Osteocyte (in vitro differentiated cells): ENCODE measurements at regions not wholly inside any gene's neighbourhood (a gene's known extent, or its start where the extent isn't known, plus 50 kb on each side); places are given as distances from the start of the nearest gene placed in this dataset.

ENCODE experiments used
- DNase-seq: peaks from one replicate; pipeline ENCODE4 v3.0.0; 2021; ENCODE audit warnings: mixed read lengths; ENCODE audit not compliant: unreplicated experiment; ENCODE audit errors: extremely low spot score
- H3K27ac Mint-ChIP-seq: one replicate; pipeline ENCODE4 v1.8.0; 2021; ENCODE audit warnings: mild to moderate bottlenecking, mixed read lengths; ENCODE audit not compliant: unreplicated experiment
- H3K27me3 Mint-ChIP-seq: one replicate; pipeline ENCODE4 v1.8.0; 2021; ENCODE audit warnings: mixed read lengths; ENCODE audit not compliant: unreplicated experiment
- H3K36me3 Mint-ChIP-seq: one replicate; pipeline ENCODE4 v1.8.0; 2021; ENCODE audit warnings: mixed read lengths; ENCODE audit not compliant: unreplicated experiment
- H3K4me1 Mint-ChIP-seq: one replicate; pipeline ENCODE4 v1.8.0; 2021; ENCODE audit warnings: mixed read lengths; ENCODE audit not compliant: unreplicated experiment
- H3K4me3 Mint-ChIP-seq: one replicate; pipeline ENCODE4 v1.8.0; 2021; ENCODE audit warnings: mild to moderate bottlenecking, moderate library complexity, mixed read lengths; ENCODE audit not compliant: unreplicated experiment
- H3K9me3 Mint-ChIP-seq: one replicate; pipeline ENCODE4 v1.8.0; 2021; ENCODE audit warnings: mixed read lengths; ENCODE audit not compliant: unreplicated experiment
- CTCF ChIP-seq: fragments of 200-600 bp; sonication (generic); IDR thresholded peaks from 2 replicates; pipeline ENCODE4 v1.5.0; 2021; ENCODE audit warnings: antibody characterized with exemption, mild to moderate bottlenecking, moderate library complexity

GRCh38 chr7:93737953-93738352 is 152.6 kb downstream of the TFPI2 start:
- Mint-ChIP-seq H3K36me3 (no peaks in the 10 kb centered on the region), H3K9me3 (no peaks in the 10 kb centered on the region), H3K4me3 (no peak overlapping the region), H3K27ac (no peak overlapping the region), H3K27me3 (peaks cover 49% of the 10 kb centered on the region), H3K4me1 (peaks cover 7% of the 10 kb centered on the region)
- TF ChIP-seq CTCF = no peak
- DNase-seq = no peak

- Mint-ChIP-seq H3K4me1 (peaks cover 7% of the 10 kb centered on the region), H3K27me3 (peaks cover 46% of the 10 kb centered on the region), H3K36me3 (no peaks in the 10 kb centered on the region), H3K27ac (no peak overlapping the region), H3K4me3 (no peak overlapping the region), H3K9me3 (no peaks in the 10 kb centered on the region)
- no peak for DNase-seq
- TF ChIP-seq CTCF = no peak
These were observed 153.7 kb downstream of the TFPI2 start for GRCh38 chr7:93736668-93737369.

- peaks cover 49% of the 10 kb centered on the region for H3K27me3 Mint-ChIP-seq
- no peak for DNase-seq
- H3K27ac Mint-ChIP-seq = no peak overlapping the region
- H3K4me3 Mint-ChIP-seq = no peak overlapping the region
- no peak for TF ChIP-seq CTCF
- no peaks in the 10 kb centered on the region for H3K9me3 Mint-ChIP-seq
- no peaks in the 10 kb centered on the region for H3K36me3 Mint-ChIP-seq
- no peaks in the 10 kb centered on the region for H3K4me1 Mint-ChIP-seq
These were observed 153.8 kb upstream of the CALCR start for GRCh38 chr7:93728292-93728691.

GRCh38 chr7:93725954-93726353 is 151.4 kb upstream of the CALCR start:
- H3K27me3 Mint-ChIP-seq = peaks cover 40% of the 10 kb centered on the region
- H3K36me3 Mint-ChIP-seq = no peaks in the 10 kb centered on the region
- H3K27ac Mint-ChIP-seq = no peak overlapping the region
- no peaks in the 10 kb centered on the region for H3K4me1 Mint-ChIP-seq
- no peak for TF ChIP-seq CTCF
- no peak overlapping the region for H3K4me3 Mint-ChIP-seq
- no peak for DNase-seq
- H3K9me3 Mint-ChIP-seq = no peaks in the 10 kb centered on the region

GRCh38 chr7:93723424-93724124 is 149.1 kb upstream of the CALCR start:
- Mint-ChIP-seq H3K4me1 (no peaks in the 10 kb centered on the region), H3K27ac (no peak overlapping the region), H3K27me3 (peaks cover 36% of the 10 kb centered on the region), H3K4me3 (no peak overlapping the region), H3K36me3 (no peaks in the 10 kb centered on the region), H3K9me3 (no peaks in the 10 kb centered on the region)
- DNase-seq = no peak
- no peak for TF ChIP-seq CTCF
